ENCODE measurements at regions not wholly inside any gene's neighbourhood (a gene's known extent, or its start where the extent isn't known, plus 50 kb on each side); places are given as distances from the start of the nearest gene placed in this dataset.
A peak's percentile ranks its signal among the peaks of the same experiment; 100 is the strongest.

- DNase-seq = no peak
Observed at GRCh38 chr2:125491663-125492062, 1164.3 kb upstream of the GYPC start.

GRCh38 chr2:125512313-125512712 is 1143.6 kb upstream of the GYPC start:
- H3K4me3 Mint-ChIP-seq = no peak overlapping the region
- H3K9me3 ChIP-seq (ENCODE audit: control insufficient read depth, low read length) = no peaks in the 10 kb centered on the region
- peaks cover 1% of the 10 kb centered on the region for H3K9me3 Mint-ChIP-seq
- H3K4me1 ChIP-seq (ENCODE audit: control insufficient read depth, insufficient read depth, low read length) = no peaks in the 10 kb centered on the region
- H3K27ac Mint-ChIP-seq = no peak overlapping the region
- H3K27ac ChIP-seq (ENCODE audit: low read depth, low read length) = no peak overlapping the region
- peaks cover 3% of the 10 kb centered on the region for H3K4me1 Mint-ChIP-seq
- no peaks in the 10 kb centered on the region for H3K27me3 ChIP-seq (ENCODE audit: control insufficient read depth, insufficient read depth, low read length, poor library complexity, severe bottlenecking)
- no peaks in the 10 kb centered on the region for H3K36me3 ChIP-seq (ENCODE audit: control insufficient read depth, insufficient read depth, low read length)
- H3K27me3 Mint-ChIP-seq (ENCODE audit: insufficient read depth) = peaks cover 4% of the 10 kb centered on the region
- TF ChIP-seq, protein P1, sequence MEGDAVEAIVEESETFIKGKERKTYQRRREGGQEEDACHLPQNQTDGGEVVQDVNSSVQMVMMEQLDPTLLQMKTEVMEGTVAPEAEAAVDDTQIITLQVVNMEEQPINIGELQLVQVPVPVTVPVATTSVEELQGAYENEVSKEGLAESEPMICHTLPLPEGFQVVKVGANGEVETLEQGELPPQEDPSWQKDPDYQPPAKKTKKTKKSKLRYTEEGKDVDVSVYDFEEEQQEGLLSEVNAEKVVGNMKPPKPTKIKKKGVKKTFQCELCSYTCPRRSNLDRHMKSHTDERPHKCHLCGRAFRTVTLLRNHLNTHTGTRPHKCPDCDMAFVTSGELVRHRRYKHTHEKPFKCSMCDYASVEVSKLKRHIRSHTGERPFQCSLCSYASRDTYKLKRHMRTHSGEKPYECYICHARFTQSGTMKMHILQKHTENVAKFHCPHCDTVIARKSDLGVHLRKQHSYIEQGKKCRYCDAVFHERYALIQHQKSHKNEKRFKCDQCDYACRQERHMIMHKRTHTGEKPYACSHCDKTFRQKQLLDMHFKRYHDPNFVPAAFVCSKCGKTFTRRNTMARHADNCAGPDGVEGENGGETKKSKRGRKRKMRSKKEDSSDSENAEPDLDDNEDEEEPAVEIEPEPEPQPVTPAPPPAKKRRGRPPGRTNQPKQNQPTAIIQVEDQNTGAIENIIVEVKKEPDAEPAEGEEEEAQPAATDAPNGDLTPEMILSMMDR (conservative IDR thresholded peaks at IDR 0.05) = no peak
- no peak for DNase-seq
- H3K9ac ChIP-seq (ENCODE audit: extremely low read depth, low read length, poor library complexity, severe bottlenecking) = no peak overlapping the region
- 100% methylated on average over 1 of the region's 1 CpG; no CpG with 5 or more reads in 1 of the 2 experiments for WGBS, 2 experiments (ENCODE audit: insufficient coverage in 1 of 2, insufficient read length in 1 of 2)
- H3K4me3 ChIP-seq (ENCODE audit: low read length) = no peak overlapping the region
- H3K36me3 Mint-ChIP-seq (ENCODE audit: low read depth) = no peaks in the 10 kb centered on the region

More at GRCh38 chr2:125491663-125492062, 1164.3 kb upstream of the GYPC start:
- Mint-ChIP-seq H3K9me3 (no peaks in the 10 kb centered on the region), H3K36me3 (ENCODE audit: low read depth) (no peaks in the 10 kb centered on the region), H3K4me1 (no peaks in the 10 kb centered on the region), H3K27me3 (ENCODE audit: insufficient read depth) (no peaks in the 10 kb centered on the region), H3K27ac (no peak overlapping the region), H3K4me3 (no peak overlapping the region)
- H3K9ac ChIP-seq (ENCODE audit: extremely low read depth, low read length, poor library complexity, severe bottlenecking) = no peak overlapping the region
- no peak overlapping the region for H3K4me3 ChIP-seq (ENCODE audit: low read length)
- H3K9me3 ChIP-seq (ENCODE audit: control insufficient read depth, low read length) = no peaks in the 10 kb centered on the region
- no peaks in the 10 kb centered on the region for H3K27me3 ChIP-seq (ENCODE audit: control insufficient read depth, insufficient read depth, low read length, poor library complexity, severe bottlenecking)
- no peak overlapping the region for H3K27ac ChIP-seq (ENCODE audit: low read depth, low read length)
- H3K36me3 ChIP-seq (ENCODE audit: control insufficient read depth, insufficient read depth, low read length) = no peaks in the 10 kb centered on the region
- TF ChIP-seq, protein P1 (conservative IDR thresholded peaks at IDR 0.05) = no peak
- no peaks in the 10 kb centered on the region for H3K4me1 ChIP-seq (ENCODE audit: control insufficient read depth, insufficient read depth, low read length)
- WGBS, 2 experiments (ENCODE audit: insufficient coverage in 1 of 2, insufficient read length in 1 of 2) = 81 to 100% methylated on average over 1 to 3 of the region's 3 CpGs

GRCh38 chr2:125516496-125517109 is 1139.4 kb upstream of the GYPC start:
- H3K27me3 Mint-ChIP-seq (ENCODE audit: insufficient read depth) = peaks cover 4% of the 10 kb centered on the region
- TF ChIP-seq, protein P1 (conservative IDR thresholded peaks at IDR 0.05) = peak; percentile 84
- Histone ChIP-seq H3K4me3 (ENCODE audit: low read length) (no peak overlapping the region), H3K36me3 (ENCODE audit: control insufficient read depth, insufficient read depth, low read length) (no peaks in the 10 kb centered on the region), H3K27ac (ENCODE audit: low read depth, low read length) (no peak overlapping the region), H3K9ac (ENCODE audit: extremely low read depth, low read length, poor library complexity, severe bottlenecking) (no peak overlapping the region), H3K4me1 (ENCODE audit: control insufficient read depth, insufficient read depth, low read length) (no peaks in the 10 kb centered on the region), H3K9me3 (ENCODE audit: control insufficient read depth, low read length) (no peaks in the 10 kb centered on the region), H3K27me3 (ENCODE audit: control insufficient read depth, insufficient read depth, low read length, poor library complexity, severe bottlenecking) (no peaks in the 10 kb centered on the region)
- 43% methylated on average over 3 of the region's 3 CpGs; no CpG with 5 or more reads in 1 of the 2 experiments for WGBS, 2 experiments (ENCODE audit: insufficient coverage in 1 of 2, insufficient read length in 1 of 2)
- H3K27ac Mint-ChIP-seq = no peak overlapping the region
- no peak overlapping the region for H3K4me3 Mint-ChIP-seq
- peaks cover 4% of the 10 kb centered on the region for H3K9me3 Mint-ChIP-seq
- no peaks in the 10 kb centered on the region for H3K4me1 Mint-ChIP-seq
- DNase-seq = peak; percentile 70
- no peaks in the 10 kb centered on the region for H3K36me3 Mint-ChIP-seq (ENCODE audit: low read depth)
